ENCODE measurements at regions not wholly inside any gene's neighbourhood (a gene's known extent, or its start where the extent isn't known, plus 50 kb on each side); places are given as distances from the start of the nearest gene placed in this dataset.

- TF ChIP-seq CREB1 (CRISPR knock-in tag; IDR thresholded peaks at IDR 0.05; ENCODE audit: low read depth) (no peak), NANOG (IDR thresholded peaks at IDR 0.05; ENCODE audit: borderline replicate concordance) (no peak), CTCF (conservative IDR thresholded peaks at IDR 0.05; ENCODE audit: low read depth in 2 of 2) (no peak), EZH2 (IDR thresholded peaks at IDR 0.05; ENCODE audit: low read depth, unreplicated experiment) (no peak), POLR2AphosphoS5 (IDR thresholded peaks at IDR 0.05; ENCODE audit: low read depth) (no peak)
These were observed 142.2 kb upstream of the DDHD1 start (continued) for GRCh38 chr14:53295372-53295771.

- Mint-ChIP-seq H3K36me3 (ENCODE audit: low read depth) (no peaks in the 10 kb centered on the region), H3K4me3 (no peak overlapping the region), H3K27me3 (ENCODE audit: insufficient read depth, low read depth, poor library complexity) (no peaks in the 10 kb centered on the region), H3K9me3 (peaks cover 7% of the 10 kb centered on the region; the same call in 1 of the 3 replicates), H3K4me1 (no peaks in the 10 kb centered on the region), H3K27ac (no peak overlapping the region)
- no peak for TF ChIP-seq CREB1 (CRISPR knock-in tag; IDR thresholded peaks at IDR 0.05; ENCODE audit: low read depth)
- no peak for TF ChIP-seq POLR2AphosphoS5 (IDR thresholded peaks at IDR 0.05; ENCODE audit: low read depth)
- TF ChIP-seq STAT1 (IDR thresholded peaks at IDR 0.05; ENCODE audit: unreplicated experiment): no peak
- no peak for TF ChIP-seq ZNF462 (CRISPR knock-in tag; IDR thresholded peaks at IDR 0.05)
- H3K79me2 ChIP-seq (replicated peaks; ENCODE audit: insufficient read depth): no peaks in the 10 kb centered on the region
- H3K27ac ChIP-seq (ENCODE audit: low read depth): no peak overlapping the region
- H3K4me1 ChIP-seq (ENCODE audit: insufficient read depth): no peaks in the 10 kb centered on the region
- H3K9me2 ChIP-seq (ENCODE audit: insufficient read depth): 0 out of 2 replicates have a peak, but pooled peaks cover 3% of the 10 kb centered on the region
- H3K4me2 ChIP-seq: no peak overlapping the region
- no peaks in the 10 kb centered on the region for H4K20me1 ChIP-seq (replicated peaks; ENCODE audit: insufficient read depth)
- ATAC-seq (no peak), DNase-seq (ENCODE audit: low spot score) (no peak)
- no peaks in the 10 kb centered on the region for H3K36me3 ChIP-seq (ENCODE audit: insufficient read depth)
- no peaks in the 10 kb centered on the region for H3K27me3 ChIP-seq (ENCODE audit: insufficient read depth)
- no peaks in the 10 kb centered on the region for H3F3A ChIP-seq (replicated peaks; ENCODE audit: low read depth)
- no peak overlapping the region for H3K4me3 ChIP-seq
- H2AFZ ChIP-seq: no peak overlapping the region
These were observed 133.2 kb upstream of the DDHD1 start for GRCh38 chr14:53286301-53286700.

Data from GM23338 (cell line).